ACHN (cell line): ENCODE measurements at regions not wholly inside any gene's neighbourhood (a gene's known extent, or its start where the extent isn't known, plus 50 kb on each side); places are given as distances from the start of the nearest gene placed in this dataset.
"Not testable (repeated sequence)": the region's sequence is repeated elsewhere in the genome, so short reads cannot be mapped to it uniquely, and the experiment has no call there.

Source experiments
- DNase-seq: peaks from one replicate; pipeline ENCODE4 v3.0.0-alpha.2; 2015
- in situ Hi-C: cut with HindIII; loops from 2 replicates; pipeline ENCODE4 v1.10.0; 2017; ENCODE audit warnings: low sequenced_read_pairs, low pct_ligation_motif_present, low pct_unique_long_range_greater_than_20kb

DNA sequence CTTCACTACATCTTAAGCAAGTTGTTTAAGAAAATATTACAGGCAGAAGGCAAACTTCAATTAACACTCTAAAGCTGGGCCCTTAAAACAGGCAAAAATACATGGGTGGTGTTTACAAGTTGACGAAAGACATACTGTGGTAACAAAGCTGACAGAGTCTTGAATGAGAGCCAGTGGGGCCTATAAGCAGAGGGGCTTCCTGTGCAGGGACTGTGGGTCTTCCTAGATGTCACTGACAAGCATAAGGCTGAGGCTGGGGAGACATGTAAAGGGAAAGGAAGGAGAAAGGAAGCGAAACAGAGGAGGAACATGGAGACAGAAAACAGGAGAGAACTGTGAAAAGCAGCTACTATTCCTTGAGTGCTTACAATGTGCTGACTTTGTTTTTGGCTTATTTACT is 308.0 kb upstream of the RPS23 start:
- DNase-seq, result no peak
- in situ Hi-C loops, result no loop called here

DNA sequence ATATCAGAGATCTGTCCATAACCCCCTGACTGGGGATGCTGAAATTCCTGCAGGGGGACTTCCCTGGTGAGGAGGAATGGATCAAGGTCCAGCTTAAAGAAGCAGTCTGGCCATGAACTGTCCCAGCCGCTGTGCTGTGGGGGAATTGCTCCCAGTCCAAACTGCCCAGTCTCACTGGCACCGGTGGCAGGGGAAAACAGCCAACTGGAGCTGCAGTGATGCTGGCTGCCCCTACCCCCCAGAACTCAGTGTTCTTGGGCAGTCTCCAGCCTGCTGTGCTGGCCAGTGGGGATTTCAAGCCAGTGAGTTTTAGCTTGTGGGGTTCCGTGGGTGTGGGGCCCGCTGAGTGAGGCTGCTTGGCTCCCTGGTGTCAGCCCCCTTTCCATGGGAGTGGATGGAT is 306.5 kb upstream of the RPS23 start:
- DNase-seq, result no peak
- in situ Hi-C loops, result no loop called here

- in situ Hi-C loops, DNase-seq: not testable (repeated sequence)
Observed at GRCh38 chr5:82583331-82583730, 305.2 kb upstream of the RPS23 start.

- in situ Hi-C loops, result no loop called here
- DNase-seq, result no peak
Observed at GRCh38 chr5:82564963-82565362, 286.8 kb upstream of the RPS23 start.

- no peak for DNase-seq
- in situ Hi-C loops, result no loop called here
Observed at GRCh38 chr5:82563745-82564144, 285.6 kb upstream of the RPS23 start.

DNA sequence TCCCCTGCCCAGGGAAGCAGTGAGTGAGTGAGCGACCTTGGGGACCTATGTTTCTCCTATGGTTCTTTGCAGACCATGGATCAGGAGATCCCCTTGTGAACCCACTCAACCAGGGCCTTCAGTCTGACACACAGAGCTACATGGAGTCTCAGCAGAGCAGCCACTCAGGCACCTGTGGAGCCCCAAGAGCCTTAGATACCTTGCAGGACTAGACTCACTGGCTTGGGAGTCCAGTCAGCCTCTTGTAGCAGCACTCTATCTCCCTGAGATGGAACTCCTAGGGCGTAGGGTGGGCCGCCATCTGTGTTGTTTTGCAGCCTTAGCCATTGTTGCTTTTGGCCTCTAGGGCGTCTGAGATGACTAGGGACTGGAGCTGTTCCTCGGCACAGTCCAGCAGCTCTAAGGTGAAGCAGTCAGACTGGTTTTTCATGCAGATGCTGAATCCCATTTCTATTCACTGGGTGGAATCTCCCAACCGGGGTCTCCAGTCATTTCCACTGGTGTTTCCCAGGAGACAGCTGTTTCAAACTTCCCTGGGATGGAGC is 284.6 kb upstream of the RPS23 start:
- no peak for DNase-seq
- in situ Hi-C loops, result no loop called here

GRCh38 chr5:82561797-82562196 is 283.6 kb upstream of the RPS23 start:
- no peak for DNase-seq
- in situ Hi-C loops, result no loop called here

- no peak for DNase-seq
- in situ Hi-C loops, result no loop called here
Observed at GRCh38 chr5:82560969-82561368, 282.8 kb upstream of the RPS23 start.

GRCh38 chr5:82560561-82560960 is 282.4 kb upstream of the RPS23 start:
- in situ Hi-C loops, result no loop called here
- no peak for DNase-seq

GRCh38 chr5:82551840-82552385 is 273.8 kb upstream of the RPS23 start:
- no peak for DNase-seq
- in situ Hi-C loops, result no loop called here

DNA sequence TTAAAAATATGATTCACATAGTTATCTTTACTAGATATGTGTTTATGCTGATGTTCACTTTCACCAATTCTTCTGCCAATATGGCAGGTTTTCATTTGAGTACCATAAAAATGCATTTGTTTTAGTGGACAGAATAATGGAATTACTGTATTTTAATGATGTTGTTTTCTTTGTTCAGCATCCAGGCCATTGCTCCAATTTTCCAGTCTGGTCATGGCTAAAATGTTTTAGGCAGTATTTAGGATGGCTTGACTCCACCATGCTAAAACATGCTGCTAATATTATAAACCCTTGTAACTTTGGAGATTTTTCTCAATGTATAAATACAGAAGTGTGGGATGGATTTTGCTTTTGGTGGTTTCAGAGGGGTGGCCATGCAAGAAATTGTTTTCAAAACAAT is 273.0 kb upstream of the RPS23 start:
- in situ Hi-C loops, result no loop called here

DNA sequence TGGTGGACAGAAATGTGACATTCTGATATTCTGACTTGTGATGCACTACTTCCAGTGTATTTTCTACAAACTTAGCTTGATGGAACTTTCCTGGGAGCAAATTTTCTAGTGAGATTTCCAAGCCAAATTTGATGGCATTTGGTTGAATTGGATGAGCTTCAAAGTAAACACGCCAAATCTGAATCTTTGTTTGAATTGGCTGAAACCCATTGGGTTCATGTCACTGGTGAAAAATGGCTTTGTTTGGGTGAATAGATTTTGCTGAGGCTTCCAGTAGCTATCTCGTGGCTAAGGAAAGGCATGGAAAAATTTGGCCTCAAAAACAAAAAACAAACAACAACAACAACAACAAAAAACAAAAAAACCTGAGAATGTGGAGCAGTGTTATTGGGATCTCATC is 271.1 kb upstream of the RPS23 start:
- in situ Hi-C loops, result no loop called here
- no peak for DNase-seq

More for the DNA sequence above, 273.0 kb upstream of the RPS23 start:
- DNase-seq, result no peak

GRCh38 chr5:82544004-82544403 is 265.9 kb upstream of the RPS23 start:
- no peak for DNase-seq
- in situ Hi-C loops, result no loop called here

GRCh38 chr5:82540301-82540700 is 262.1 kb upstream of the RPS23 start:
- in situ Hi-C loops, result no loop called here

DNA sequence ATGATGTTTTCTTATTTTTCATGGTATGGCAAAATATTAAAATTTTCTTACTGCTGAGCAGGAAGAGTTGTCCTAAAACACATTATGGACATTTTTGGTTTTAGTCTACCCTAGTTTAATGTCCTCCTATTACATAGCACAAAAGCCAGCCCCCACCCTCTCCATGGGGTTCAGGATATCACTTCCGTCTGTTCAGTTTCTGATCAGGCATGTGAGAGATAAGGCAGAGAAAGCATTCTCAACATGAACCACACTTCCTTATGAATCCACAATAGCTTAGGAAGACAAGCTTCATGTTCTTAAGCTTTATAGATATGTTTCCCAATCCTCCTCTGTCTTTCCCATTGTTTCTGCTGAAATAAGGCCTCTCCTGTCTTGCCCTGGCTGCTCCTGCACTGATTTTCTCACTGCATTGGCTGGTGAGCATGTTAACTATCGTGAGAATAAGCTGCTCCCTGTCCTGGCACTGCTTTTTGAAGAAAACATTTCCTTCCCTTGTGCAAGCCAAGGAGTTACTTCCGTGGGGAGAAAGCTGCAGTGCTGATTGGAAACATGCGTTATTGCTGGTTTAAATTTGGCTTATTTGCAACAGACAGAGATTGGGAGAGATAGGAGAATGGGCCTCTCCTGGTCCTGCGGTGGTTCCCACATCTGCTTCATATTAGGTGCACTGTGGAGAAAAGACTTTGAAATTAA is 260.3 kb upstream of the RPS23 start:
- in situ Hi-C loops, result no loop called here

More at GRCh38 chr5:82540301-82540700, 262.1 kb upstream of the RPS23 start:
- no peak for DNase-seq

DNA sequence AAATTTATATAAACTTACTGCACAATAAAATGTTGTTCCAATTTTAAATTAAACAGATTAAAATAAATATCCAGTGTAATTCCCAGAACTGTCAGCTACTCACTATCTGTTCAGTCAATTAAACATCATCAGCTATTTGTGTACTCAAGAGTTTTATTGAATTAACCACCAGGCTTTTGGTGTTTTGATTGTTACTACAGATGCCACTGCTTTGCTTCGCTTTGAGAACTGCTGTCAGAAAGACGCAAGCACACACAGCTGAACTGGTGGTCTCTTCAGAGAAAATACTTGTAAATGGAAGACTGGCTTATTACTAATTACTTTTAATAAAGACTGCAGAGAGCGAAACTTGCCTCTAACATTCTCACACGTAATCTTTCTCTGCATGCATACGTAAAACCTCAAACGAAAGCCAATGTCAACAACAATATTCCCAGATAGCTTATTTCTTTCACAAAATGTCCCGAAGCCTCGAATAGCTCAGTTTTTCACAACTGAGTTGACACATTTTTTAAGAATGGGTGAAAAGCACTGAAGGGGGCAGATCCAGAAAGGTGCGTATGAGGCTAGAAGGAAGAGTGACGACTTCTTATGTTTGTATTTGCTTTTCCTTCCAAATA is 259.6 kb upstream of the RPS23 start:
- in situ Hi-C loops, result no loop called here
- no peak for DNase-seq

More for the DNA sequence above, 260.3 kb upstream of the RPS23 start:
- no peak for DNase-seq

DNA sequence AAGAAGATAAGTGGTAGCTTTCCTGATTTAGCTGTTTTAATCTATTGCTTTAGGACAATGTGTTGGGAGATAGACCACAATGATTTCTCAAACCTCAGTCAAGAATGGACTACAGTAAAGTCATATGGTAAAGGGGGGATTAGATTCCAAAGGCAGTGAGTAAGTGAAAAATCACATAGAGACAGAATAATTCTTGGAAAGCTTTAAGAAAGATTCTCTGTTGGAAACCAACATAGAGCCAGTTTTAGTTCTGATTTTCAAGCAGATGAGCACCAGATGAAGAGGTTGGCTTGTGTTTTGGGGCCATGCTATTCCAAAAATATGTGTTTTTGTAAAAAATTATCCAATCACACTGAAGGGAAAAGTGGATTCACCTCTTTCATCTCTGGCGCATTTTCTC is 256.8 kb upstream of the RPS23 start:
- no peak for DNase-seq
- in situ Hi-C loops, result no loop called here

DNA sequence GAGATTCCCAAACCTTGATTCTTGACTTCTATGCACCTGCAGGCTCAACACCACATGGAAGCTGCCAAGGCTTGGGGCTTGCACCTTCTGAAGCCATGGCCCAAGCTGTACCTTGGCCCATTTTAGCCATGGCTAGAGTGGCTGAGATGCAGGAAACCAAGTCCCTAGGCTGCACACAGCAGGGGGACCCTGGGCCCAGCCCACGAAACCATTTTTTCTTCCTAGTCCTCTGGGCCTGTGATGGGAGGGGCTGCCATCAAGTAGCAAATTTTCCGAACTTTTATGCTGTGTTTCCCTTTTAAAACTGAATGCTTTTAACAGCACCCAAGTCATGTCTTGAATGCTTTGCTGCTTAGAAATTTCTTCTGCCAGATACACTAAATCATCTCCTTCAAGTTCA is 253.9 kb upstream of the RPS23 start:
- DNase-seq, in situ Hi-C loops: not testable (repeated sequence)

GRCh38 chr5:82526540-82526939 is 248.4 kb upstream of the RPS23 start:
- in situ Hi-C loops, result no loop called here
- no peak for DNase-seq

DNA sequence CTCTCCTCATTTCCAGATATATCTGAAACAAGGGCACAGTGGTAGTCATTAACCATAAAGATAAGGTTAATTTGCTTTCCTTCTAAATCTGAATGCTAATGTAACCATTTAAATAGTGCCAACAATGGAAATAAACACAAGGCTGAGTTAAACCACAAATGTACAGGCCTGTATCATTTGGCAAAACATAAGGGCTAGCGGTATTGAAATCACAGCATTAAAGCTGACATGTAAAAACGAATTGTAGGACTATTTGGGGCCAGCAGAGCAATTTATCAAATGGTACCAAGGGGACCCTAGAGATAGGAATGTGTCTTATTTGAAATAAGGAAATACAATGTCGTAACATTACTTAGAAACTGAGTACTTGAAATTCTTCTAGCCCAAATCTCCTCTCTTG is 247.5 kb upstream of the RPS23 start:
- no peak for DNase-seq
- in situ Hi-C loops, result no loop called here
